ENCODE measurements at regions not wholly inside any gene's neighbourhood (a gene's known extent, or its start where the extent isn't known, plus 50 kb on each side); places are given as distances from the start of the nearest gene placed in this dataset.

DNA sequence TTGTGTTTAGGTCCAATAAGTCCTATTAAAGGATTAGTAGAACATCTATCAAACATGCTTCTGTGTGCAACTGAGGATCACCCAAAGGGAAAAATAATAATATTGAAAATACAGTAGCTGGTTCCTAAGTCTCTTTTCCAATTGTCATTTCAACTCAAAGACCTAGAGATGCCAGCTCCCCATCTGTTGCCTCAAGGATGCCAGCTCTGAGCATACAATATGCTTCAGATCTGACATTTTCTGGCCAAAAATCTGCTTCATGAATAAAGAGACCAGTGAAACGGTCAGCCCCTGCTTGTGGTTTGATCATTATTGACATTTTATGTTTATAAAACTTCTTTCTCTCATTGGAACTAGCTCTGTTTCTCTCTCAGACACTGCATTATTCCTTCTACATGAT is 72.9 kb downstream of the CCDC185 start:
- H3K36me3 Mint-ChIP-seq = no peaks in the 10 kb centered on the region
- H3K9me3 ChIP-seq (replicated peaks in 1 of 2; ENCODE audit: control insufficient read depth in 1 of 2, insufficient read depth in 1 of 2, low read length in 2 of 2) = no peaks in the 10 kb centered on the region

DNA sequence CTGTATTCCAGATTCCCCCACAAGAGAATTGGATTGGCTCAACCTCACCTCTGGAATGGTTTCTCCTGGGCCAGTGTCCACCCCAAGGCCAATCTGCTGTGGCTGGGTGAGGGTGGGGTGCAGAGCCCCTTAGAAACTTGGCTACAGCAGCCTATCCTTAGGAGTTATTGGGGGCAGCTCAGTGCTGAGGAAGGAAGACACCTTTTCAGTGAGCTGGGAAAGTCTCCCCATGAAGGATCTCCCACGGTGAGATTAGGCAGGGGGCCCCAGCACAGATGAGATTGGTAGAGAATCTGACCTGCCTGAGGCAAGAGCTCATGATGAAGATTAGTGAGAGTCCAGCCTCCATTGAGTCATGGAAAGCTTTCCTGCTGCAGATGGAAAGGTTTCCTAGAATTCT is 78.4 kb downstream of the CCDC185 start:
- TF ChIP-seq CTCF (IDR thresholded peaks at IDR 0.05) = no peak
- DNase-seq = no peak
- Histone ChIP-seq H3K4me2 (replicated peaks; ENCODE audit: extremely low read depth, low read length, poor library complexity, severe bottlenecking) (no peak overlapping the region), H3K36me3 (replicated peaks in 1 of 2; ENCODE audit: control insufficient read depth in 1 of 2, insufficient read depth in 2 of 2, low read length in 2 of 2) (no peaks in the 10 kb centered on the region), H3K4me3 (replicated peaks in 1 of 3; ENCODE audit: low read depth in 2 of 3, low read length in 3 of 3) (no peak overlapping the region), H3K27ac (ENCODE audit: low read depth in 1 of 2, low read length in 2 of 2) (no peak overlapping the region), H3K4me1 (ENCODE audit: control insufficient read depth in 1 of 2, insufficient read depth in 2 of 2, low read length in 2 of 2) (no peaks in the 10 kb centered on the region), H3K9ac (ENCODE audit: insufficient read depth, low read length, poor library complexity, severe bottlenecking) (no peak overlapping the region), H2AFZ (ENCODE audit: insufficient read depth, low read depth, low read length, poor library complexity, severe bottlenecking) (no peak overlapping the region), H3K27me3 (ENCODE audit: control insufficient read depth in 2 of 2, insufficient read depth in 2 of 2, low read length in 2 of 2) (no peaks in the 10 kb centered on the region), H4K20me1 (ENCODE audit: insufficient read depth, low read length) (no peaks in the 10 kb centered on the region), H3K9me3 (replicated peaks in 1 of 2; ENCODE audit: control insufficient read depth in 1 of 2, insufficient read depth in 1 of 2, low read length in 2 of 2) (no peaks in the 10 kb centered on the region), H3K79me2 (ENCODE audit: insufficient read depth, low read length) (no peaks in the 10 kb centered on the region)
- H3K4me3 Mint-ChIP-seq = no peak overlapping the region
- no CpG with 5 or more reads among the region's 1 CpG for WGBS (ENCODE audit: insufficient coverage)
- H3K36me3 Mint-ChIP-seq = no peaks in the 10 kb centered on the region
- peaks cover 8 to 19% (median 10%) of the 10 kb centered on the region in 3 donors for H3K27me3 Mint-ChIP-seq (ENCODE audit: low read depth in 3 of 3)
- H3K4me1 Mint-ChIP-seq = no peaks in the 10 kb centered on the region
- intact Hi-C loops (cut with micrococcal nuclease) = no loop called here
- H3K9me3 Mint-ChIP-seq = peaks cover 0 to 6% (median 2%) of the 10 kb centered on the region in 7 donors
- H3K27ac Mint-ChIP-seq = no peak overlapping the region

More for the DNA sequence above, 72.9 kb downstream of the CCDC185 start:
- Histone ChIP-seq H2AFZ (ENCODE audit: insufficient read depth, low read depth, low read length, poor library complexity, severe bottlenecking) (no peak overlapping the region), H3K27ac (ENCODE audit: low read depth in 1 of 2, low read length in 2 of 2) (no peak overlapping the region), H3K4me2 (replicated peaks; ENCODE audit: extremely low read depth, low read length, poor library complexity, severe bottlenecking) (no peak overlapping the region), H3K4me1 (ENCODE audit: control insufficient read depth in 1 of 2, insufficient read depth in 2 of 2, low read length in 2 of 2) (no peaks in the 10 kb centered on the region), H3K79me2 (ENCODE audit: insufficient read depth, low read length) (no peaks in the 10 kb centered on the region), H3K9ac (ENCODE audit: insufficient read depth, low read length, poor library complexity, severe bottlenecking) (no peak overlapping the region), H3K36me3 (replicated peaks in 1 of 2; ENCODE audit: control insufficient read depth in 1 of 2, insufficient read depth in 2 of 2, low read length in 2 of 2) (no peaks in the 10 kb centered on the region), H4K20me1 (ENCODE audit: insufficient read depth, low read length) (no peaks in the 10 kb centered on the region), H3K4me3 (replicated peaks in 1 of 3; ENCODE audit: low read depth in 2 of 3, low read length in 3 of 3) (no peak overlapping the region), H3K27me3 (ENCODE audit: control insufficient read depth in 2 of 2, insufficient read depth in 2 of 2, low read length in 2 of 2) (no peaks in the 10 kb centered on the region)
- no peak overlapping the region for H3K27ac Mint-ChIP-seq
- WGBS (ENCODE audit: insufficient coverage) = no CpG with 5 or more reads among the region's 1 CpG
- H3K4me3 Mint-ChIP-seq = no peak overlapping the region
- H3K9me3 Mint-ChIP-seq = peaks cover 0 to 8% (median 2%) of the 10 kb centered on the region in 7 donors
- no peaks in the 10 kb centered on the region for H3K4me1 Mint-ChIP-seq
- peaks cover 2 to 5% (median 3%) of the 10 kb centered on the region in 3 donors for H3K27me3 Mint-ChIP-seq (ENCODE audit: low read depth in 3 of 3)
- TF ChIP-seq CTCF (IDR thresholded peaks at IDR 0.05) = no peak
- intact Hi-C loops (cut with micrococcal nuclease) = no loop called here
- DNase-seq = no peak
